Mucosa of descending colon (tissue), 3 donors: ENCODE measurements at regions not wholly inside any gene's neighbourhood (a gene's known extent, or its start where the extent isn't known, plus 50 kb on each side); places are given as distances from the start of the nearest gene placed in this dataset.

Experiments used
- ATAC-seq: fragments of 200-7000 bp; cut with Tn5 transposase; one replicate; pipeline ENCODE4 v1.9.1; 2020; ENCODE audit warnings: mild to moderate bottlenecking, moderate library complexity
- DNase-seq, 3 donors: peaks; one replicate each; pipeline ENCODE4 v3.0.0-alpha.2; 2020
- H3K36me3 ChIP-seq: fragments of 200-600 bp; one replicate; pipeline ENCODE4 v1.8.0; 2021; ENCODE audit warnings: low read depth, mild to moderate bottlenecking
- H3K4me1 ChIP-seq: fragments of 200-600 bp; one replicate; pipeline ENCODE4 v1.8.0; 2021; ENCODE audit warnings: low read depth, mild to moderate bottlenecking
- H3K4me3 ChIP-seq: fragments of 200-600 bp; one replicate; pipeline ENCODE4 v1.8.0; 2021; ENCODE audit warnings: mild to moderate bottlenecking
- H3K9me3 ChIP-seq: fragments of 200-600 bp; one replicate; pipeline ENCODE4 v1.8.0; 2021; ENCODE audit warnings: mild to moderate bottlenecking
- CTCF ChIP-seq: fragments of 200-600 bp; IDR thresholded peaks from one replicate; pipeline ENCODE4 v1.8.0; 2022; ENCODE audit warnings: antibody characterized with exemption, mild to moderate bottlenecking
- intact Hi-C, 2 donors: fragments of 100-400 bp; cut with DNase I in 1 of 2; cut with micrococcal nuclease in 1 of 2; formaldehyde crosslinking; loops; one replicate each; pipeline versions ENCODE4 v1.11.0 to v1.11.1; 2022; cut with DNase I, micrococcal nuclease
- donor health status: DM: no; HTN: no; CAD: no; lungs with moderate emphysema.
- donor health status: DM: no; HTN: no; CAD: no.
- donor health status: DM: no; HTN: yes; CAD: no.

GRCh38 chr16:52976539-52977167, 76.0 kb downstream of the CHD9NB start:
- Histone ChIP-seq H3K4me1 (no peaks in the 10 kb centered on the region), H3K9me3 (no peaks in the 10 kb centered on the region), H3K4me3 (no peak overlapping the region), H3K36me3 (no peaks in the 10 kb centered on the region)
- intact Hi-C loops = no loop called here
- DNase-seq = peak in 1 of 3 donors; percentile 24
- peak; percentile 78 for ATAC-seq
- TF ChIP-seq CTCF = peak; percentile 35

GRCh38 chr16:52967744-52968143, 85.0 kb downstream of the CHD9NB start:
- intact Hi-C loops = no loop called here

GRCh38 chr16:52964290-52964689, 88.4 kb downstream of the CHD9NB start:
- no peak for ATAC-seq
- Histone ChIP-seq H3K4me3 (no peak overlapping the region), H3K9me3 (no peaks in the 10 kb centered on the region), H3K4me1 (no peaks in the 10 kb centered on the region), H3K36me3 (no peaks in the 10 kb centered on the region)
- intact Hi-C loops = no loop called here
- no peak for TF ChIP-seq CTCF
- no peak for DNase-seq

More at GRCh38 chr16:52967744-52968143, 85.0 kb downstream of the CHD9NB start:
- DNase-seq (no peak), ATAC-seq (no peak)
- no peaks in the 10 kb centered on the region for H3K4me1 ChIP-seq
- H3K9me3 ChIP-seq = no peaks in the 10 kb centered on the region
- H3K36me3 ChIP-seq = no peaks in the 10 kb centered on the region
- TF ChIP-seq CTCF = no peak
- no peak overlapping the region for H3K4me3 ChIP-seq

- ATAC-seq (no peak), DNase-seq (no peak)
- H3K4me1 ChIP-seq = no peaks in the 10 kb centered on the region
- no peaks in the 10 kb centered on the region for H3K36me3 ChIP-seq
- no peak for TF ChIP-seq CTCF
- no peak overlapping the region for H3K4me3 ChIP-seq
- intact Hi-C loops = no loop called here
- H3K9me3 ChIP-seq = no peaks in the 10 kb centered on the region
These were observed 88.8 kb downstream of the CHD9NB start for GRCh38 chr16:52963855-52964242.

- H3K36me3 ChIP-seq = no peaks in the 10 kb centered on the region
- H3K4me1 ChIP-seq = no peaks in the 10 kb centered on the region
- no peak for TF ChIP-seq CTCF
- intact Hi-C loops = no loop called here
- no peak overlapping the region for H3K4me3 ChIP-seq
- ATAC-seq (no peak), DNase-seq (no peak)
- no peaks in the 10 kb centered on the region for H3K9me3 ChIP-seq
These were observed 89.4 kb downstream of the CHD9NB start for GRCh38 chr16:52963212-52963854.
